ENCODE measurements at regions not wholly inside any gene's neighbourhood (a gene's known extent, or its start where the extent isn't known, plus 50 kb on each side); places are given as distances from the start of the nearest gene placed in this dataset.
"Not testable (repeated sequence)": the region's sequence is repeated elsewhere in the genome, so short reads cannot be mapped to it uniquely, and the experiment has no call there.

DNA sequence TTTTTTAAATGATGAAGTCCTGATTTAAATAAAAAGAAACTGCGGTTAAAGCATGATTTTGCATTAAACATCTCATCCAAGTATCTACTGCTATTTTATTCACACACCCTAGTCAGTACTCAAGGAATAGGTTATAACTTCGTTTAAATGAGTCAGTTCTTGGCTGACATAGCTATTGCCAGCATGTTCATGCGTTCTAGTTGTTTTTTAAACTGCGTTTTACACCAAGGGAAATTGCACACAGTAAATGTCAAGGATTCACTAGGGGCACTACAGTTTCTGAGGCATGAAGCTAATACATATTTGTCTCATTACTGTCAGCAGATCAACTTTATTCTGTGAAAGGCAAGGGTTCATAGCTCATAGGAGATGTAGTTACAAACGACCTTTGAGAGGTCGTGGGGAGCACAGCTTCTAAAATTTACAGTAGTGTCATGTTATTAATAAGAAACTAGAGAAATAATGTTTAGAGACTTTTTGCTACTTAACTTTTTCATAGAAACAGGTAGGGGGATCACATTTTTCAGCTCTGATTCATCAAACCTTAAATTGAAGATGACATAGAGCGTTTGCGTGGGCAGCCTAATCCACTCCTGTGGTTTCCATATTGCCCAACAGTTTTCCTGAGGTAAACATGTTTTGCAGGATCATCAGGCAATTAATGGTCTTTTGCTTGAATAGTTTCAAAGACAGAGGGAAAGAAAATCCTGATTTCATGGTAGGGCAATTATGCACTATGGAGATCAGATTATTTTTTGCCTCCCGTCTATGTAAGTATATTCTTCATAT is 2222.7 kb upstream of the WWC1 start:
- no peak overlapping the region for H3K27ac ChIP-seq
- DNase-seq (ENCODE audit: low read depth, low spot score): no peak

DNA sequence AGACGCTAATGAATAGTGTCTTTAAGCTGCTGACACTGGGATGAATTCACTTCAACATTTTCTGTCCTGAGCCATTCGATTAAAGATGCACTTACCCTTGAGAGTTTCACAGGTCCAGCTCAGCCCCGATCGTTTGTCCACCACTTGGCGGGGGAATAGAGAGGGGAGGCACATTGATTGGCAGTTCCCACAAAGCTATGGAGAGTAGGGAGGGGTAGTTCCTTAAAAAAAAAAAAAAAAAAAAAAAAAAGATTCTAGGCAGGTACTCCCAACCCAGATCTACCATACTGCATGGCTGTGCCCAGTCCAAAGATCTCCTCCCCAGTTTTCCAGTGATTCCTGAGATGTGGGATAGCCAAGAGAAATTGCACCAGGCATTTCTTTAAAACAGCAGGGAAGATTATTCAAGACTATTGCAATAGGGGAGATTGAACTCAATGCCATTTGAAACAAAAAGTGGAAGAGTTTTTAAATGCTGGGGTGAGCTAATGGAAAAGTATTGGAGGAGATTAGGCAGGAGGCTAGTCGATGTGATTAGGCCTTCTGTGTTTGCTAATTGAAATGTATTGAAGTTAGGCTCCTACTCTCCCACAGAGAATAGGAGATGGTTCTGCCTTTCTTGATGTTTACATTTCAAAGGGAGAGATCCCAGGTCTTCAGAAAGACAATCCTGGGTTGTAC is 2217.4 kb upstream of the WWC1 start:
- no peak overlapping the region for H3K27ac ChIP-seq
- DNase-seq (ENCODE audit: low read depth, low spot score): no peak

DNA sequence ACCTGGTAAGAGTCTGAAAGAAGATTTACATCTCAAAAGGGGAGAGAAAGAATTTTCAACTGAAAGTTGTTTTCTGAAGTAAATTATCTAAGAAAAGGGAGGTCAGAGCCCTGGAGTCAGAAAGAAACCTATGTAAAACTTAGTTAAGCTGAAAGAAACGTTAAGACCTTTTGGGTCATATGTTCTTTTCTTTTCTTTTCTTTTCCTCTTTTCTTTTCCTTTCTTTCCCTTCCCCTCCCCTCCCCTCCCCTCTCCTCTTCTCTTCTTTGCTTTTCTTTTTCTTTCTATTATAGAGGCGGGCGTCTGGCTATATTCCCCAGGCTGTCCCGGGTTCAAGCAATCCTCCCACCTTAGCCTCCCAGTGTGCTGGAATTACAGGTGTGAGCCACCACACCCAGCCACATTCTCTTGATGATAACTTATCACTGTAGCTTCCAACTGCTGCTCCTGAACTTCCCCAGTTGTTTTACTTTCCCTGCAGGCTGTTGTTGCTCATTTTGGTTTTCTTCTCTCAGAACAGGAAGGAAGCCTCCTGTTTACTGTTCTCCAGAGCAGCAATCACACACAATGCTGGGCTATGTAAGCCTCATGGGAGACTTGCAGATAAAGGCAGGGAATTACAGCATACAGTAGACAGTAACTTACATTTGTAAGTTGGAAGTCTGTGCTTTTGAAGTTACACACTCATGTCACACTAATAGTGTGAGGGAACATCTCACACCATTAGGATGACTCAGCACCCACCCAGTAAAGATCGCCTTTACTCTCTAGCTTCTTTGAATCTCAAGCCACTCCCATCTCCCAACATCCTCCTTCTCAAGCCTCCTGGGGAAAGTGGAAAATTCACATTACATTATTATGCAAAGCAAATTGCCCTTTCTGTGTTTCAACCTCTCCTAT is 2216.6 kb upstream of the WWC1 start:
- no peak for DNase-seq (ENCODE audit: low read depth, low spot score)
- H3K27ac ChIP-seq: no peak overlapping the region

DNA sequence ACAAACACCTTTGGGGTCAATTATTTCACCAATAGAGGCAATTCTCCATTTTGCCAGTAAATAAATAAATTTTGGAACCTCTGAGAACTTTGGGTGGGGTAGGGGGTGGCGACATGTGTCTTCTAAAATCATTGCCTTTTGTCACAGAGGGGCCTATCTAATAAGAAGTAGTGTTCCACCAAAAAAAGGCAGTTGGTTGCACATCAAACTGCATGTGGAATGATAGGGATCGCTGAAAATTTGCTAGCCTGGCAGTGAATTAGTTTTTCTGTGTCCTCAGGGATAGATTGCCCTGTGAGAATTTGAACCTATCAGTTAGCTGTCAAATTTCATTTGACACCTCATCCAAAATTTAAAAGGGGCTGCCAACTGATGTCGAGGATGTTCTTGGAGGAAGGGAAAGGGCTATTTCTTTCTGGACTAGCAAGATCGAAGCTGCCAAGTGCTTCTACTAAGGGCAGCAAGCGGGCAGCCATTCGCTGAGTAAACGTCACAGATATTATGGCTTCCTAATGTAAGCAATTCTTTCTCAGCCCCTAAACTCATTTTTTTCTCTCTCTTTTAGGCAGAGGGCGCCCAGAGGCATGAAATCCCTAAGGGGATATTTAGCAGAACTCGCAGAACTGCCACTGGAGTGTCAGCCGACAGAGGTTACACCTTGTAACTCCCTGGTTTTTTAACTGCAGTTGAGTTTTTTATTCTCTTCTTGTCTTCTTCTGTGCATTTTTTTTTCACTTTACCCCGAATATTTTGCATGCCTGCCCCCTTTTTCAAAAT is 2208.1 kb upstream of the WWC1 start:
- no peak for DNase-seq (ENCODE audit: low read depth, low spot score)
- H3K27ac ChIP-seq: no peak overlapping the region

DNA sequence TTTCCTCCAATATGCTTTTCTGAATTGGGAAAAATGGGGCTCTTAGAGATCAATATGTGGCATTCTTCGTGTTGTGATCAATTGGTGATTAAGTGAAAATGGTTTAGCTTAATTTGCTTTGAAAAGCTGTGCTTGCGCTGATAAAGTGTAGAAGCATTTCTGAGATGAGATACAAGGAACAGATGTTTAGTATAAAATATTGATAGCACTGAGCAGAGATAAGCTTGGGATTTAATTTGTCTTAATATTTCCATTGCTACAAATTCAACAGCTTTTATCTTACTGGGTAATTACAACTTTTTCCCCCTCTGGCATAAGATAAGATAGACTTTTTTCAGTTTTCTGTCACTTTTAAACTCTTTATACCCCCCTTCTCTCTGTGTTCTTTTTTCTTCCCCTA is 2204.9 kb upstream of the WWC1 start:
- no peak for DNase-seq (ENCODE audit: low read depth, low spot score)

DNA sequence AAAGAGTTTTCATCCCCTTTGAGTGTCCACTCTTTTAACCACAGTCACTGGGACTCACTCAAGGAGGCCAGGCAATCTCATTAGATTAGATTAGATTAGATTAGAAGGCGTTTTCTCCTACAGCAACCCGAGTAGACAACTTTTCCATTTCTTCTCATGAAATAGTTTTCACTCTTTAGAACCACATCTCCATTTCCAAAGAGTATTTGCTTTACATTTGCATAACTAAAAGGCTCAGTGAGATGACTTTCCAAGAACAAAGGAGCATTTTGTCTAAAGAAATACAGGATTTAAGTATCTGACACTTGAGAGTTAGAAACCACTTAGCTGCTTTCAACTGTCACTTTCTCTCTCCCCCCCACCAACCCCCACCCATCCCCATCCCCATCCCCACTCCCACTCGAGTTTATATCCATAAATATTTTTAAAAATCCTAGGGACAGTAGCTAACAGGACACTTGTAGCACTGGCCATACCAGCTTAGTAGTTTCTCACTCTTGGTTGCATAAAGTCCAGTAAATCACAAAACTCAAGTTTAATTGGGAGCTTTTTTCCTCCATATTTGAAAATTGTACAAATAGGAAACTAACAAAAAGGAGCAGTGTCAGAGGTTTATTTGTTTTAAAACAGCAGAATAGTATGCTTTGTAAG is 2202.9 kb upstream of the WWC1 start:
- DNase-seq (ENCODE audit: low read depth, low spot score): no peak
- no peak overlapping the region for H3K27ac ChIP-seq

More for the DNA sequence above, 2204.9 kb upstream of the WWC1 start:
- no peak overlapping the region for H3K27ac ChIP-seq

DNA sequence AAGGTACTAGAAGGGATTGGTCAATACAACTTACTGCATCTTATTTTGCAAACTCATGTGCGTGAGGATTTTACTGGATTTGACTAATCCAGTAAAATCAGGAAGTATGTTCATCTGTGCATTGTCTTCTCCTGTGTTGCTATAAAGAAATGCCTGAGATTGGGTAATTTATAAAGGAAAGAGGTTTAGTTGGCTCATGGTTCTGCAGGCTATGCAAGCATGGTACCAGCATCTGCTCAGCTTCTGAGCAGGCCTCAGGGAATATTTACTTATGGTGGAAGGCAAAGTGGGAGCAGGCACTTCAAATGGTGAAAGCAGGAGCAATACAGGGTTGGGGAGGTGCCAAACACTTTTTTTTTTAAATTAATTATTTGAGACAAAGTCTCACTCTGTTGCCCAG is 2199.5 kb upstream of the WWC1 start:
- no peak overlapping the region for H3K27ac ChIP-seq
- no peak for DNase-seq (ENCODE audit: low read depth, low spot score)

DNA sequence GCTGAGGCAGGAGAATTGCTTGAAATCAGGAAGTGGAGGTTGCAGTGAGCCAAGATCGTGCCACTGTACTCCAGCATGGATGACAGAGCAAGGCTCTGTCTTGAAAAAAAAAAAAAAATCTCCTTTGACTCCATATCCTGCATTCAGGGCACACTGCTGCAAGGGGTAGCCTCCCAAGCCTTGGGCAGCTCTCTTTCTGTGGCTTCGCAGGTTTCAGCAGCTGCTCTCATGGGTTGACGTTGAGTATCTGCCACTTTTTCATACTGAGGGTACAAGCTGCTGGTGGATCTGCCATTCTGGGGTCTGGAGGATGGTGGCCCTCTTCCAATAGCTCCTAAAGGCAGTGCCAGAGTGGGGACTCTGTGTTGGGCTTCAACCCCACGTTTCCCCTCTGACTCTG is 2198.1 kb upstream of the WWC1 start:
- no peak for DNase-seq (ENCODE audit: low read depth, low spot score)
- no peak overlapping the region for H3K27ac ChIP-seq

DNA sequence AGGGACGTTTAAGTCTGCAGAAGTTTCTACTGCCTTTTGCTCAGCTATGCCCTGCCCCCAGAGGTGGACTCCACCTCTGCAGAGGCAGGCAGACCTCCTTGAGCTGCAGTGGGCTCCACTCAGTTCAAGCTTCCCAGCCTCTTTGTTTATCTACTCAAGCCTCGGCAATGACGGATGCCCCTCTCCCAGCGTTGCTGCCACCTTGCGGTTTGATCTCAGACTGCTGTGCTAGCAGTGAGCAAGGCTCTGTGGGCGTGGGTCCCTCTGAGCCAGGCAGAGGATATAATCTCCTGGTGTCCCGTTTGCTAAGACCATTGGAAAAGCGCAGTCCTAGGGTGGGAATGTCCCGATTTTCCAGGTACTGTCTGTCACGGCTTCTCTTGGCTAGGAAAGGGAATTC is 2188.5 kb upstream of the WWC1 start:
- no peak overlapping the region for H3K27ac ChIP-seq
- DNase-seq (ENCODE audit: low read depth, low spot score): no peak

DNA sequence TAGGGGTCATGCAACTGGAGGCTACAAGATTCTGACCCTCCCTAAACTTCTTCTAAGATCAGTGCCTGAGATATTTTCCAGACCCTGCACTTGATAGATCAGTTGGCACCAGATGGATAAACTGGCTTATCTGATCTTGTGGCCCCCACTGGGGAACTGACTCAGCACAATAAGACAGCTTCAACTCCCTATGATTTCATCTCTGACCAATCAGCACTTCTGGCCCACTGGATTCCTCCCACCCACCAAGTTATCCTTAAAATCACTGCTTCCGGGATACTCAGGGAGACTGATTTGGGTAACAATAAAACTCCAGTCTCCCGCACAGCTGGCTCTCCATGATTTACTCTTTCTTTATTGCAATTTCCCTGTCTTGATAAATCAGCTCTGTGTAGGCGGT is 2180.4 kb upstream of the WWC1 start:
- no peak for DNase-seq (ENCODE audit: low read depth, low spot score)
- H3K27ac ChIP-seq: no peak overlapping the region

DNA sequence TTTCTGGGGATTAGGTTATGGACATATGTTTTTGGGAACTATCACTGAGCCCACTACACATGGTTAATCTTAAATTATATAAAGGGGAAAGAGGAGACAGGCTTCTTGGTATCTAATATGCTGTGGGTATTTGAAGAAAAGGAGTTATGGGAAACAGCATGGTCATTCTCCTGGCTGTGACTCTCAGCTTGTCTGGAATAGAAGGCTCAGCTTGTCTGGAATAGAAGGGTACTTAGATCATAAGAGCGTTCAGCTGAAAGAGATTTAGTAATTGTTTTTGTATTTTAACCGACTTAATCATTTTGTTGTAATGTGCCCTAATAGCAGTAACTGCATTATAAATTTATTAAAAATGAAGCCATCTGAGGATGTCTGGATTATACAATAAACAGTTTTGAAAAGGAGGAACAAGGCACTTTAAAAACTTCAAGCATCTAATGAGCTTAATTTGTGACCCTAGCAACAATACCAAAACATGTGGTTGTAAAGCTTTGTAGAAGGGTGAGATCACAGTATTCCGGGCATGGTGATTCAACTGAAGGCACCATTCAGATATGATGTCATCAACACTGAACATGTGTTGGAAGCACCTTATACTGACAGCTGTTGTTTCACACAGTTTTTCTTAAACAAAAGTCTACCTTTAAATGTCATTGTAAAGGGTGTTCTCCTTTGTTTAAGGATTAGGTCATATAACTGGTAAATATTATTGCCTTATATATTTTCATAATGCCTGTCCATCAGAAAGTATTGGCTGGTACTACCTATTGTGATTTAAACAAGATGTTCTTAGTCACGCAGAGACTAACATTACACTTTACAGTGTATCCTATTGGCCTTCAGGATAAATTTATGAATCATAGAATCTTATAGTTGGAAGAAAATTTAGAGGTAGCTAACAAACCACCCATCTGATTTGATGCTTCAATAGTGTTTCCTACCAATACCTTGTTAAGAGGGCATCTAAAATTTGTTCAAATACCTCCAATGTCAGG is 2174.1 kb upstream of the WWC1 start:
- H3K27ac ChIP-seq: no peak overlapping the region
- DNase-seq (ENCODE audit: low read depth, low spot score): no peak

DNA sequence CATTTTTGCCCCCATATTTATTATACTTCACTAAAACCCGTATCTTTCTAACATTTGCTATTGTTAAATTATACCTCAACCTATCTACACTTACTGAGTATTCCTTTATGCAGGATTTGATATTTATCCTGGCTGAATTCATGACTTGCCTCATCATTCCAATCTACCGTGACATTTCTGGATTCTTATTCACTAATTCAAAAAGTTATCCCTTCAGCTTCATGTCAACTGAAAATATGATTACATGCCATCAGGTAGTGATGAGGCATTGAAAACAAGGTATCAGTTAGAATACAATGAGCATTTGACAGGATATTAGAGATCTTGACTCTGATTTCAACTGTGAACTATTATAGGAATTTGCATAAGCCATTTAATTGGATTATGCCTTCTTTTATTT is 2171.9 kb upstream of the WWC1 start:
- no peak overlapping the region for H3K27ac ChIP-seq
- no peak for DNase-seq (ENCODE audit: low read depth, low spot score)

DNA sequence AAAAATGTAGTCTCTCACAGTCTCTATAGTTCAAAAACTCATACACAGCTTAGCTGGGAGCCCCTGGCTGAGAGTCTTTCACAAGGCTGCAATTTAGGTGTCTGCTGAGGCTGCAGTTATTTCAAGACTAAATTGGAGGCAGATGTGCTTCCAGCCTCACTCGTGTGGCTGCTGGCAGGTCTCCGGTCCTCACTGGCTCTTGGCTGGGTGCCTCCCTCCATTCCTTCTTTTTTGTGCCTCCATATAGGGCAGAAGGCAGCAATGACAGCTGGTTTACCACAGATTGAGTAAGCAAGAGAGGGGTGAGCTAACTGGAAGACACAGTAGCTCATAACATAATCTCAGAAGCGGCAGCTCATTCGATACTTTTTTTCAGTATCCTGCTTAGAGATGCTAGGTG is 2167.7 kb upstream of the WWC1 start:
- DNase-seq (ENCODE audit: low read depth, low spot score): no peak
- H3K27ac ChIP-seq: no peak overlapping the region

DNA sequence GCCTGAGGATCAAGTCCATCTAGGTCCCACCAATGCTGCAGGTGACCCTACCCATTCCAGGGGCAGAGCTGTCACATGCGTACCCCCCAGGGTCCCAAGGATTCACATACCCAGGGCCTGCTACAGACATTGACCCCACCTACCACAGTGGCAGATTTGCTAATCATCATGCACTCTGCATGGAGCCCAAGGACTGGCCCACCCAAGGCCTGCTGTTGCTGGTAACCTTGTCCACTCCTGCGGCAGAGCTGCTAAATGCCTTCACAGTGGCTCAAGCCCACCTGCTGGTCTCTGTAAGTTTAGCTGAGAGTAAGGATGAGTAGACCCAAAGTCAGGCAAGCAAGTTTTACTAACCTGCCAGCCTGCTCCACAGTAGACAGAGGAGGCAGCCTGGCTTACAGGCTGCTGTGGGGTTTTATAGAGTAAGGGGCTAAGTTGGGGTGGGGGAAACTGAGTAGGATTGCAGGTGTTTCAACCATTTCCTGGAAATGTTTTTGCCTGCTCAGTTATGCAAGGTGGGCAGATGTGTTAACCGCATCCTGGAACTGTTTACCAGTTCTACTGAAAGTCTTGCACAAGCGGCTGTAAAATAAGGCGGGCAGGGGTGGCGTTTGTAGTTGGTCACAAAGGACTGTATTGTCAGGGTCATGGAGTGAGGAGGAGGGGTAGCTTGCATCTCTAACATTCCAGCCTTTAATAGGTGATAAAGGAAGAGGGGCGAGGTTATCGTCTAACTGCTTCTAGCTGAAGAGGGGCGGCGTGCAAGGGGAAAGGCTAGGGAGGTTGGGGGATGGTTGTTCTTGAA is 2163.5 kb upstream of the WWC1 start:
- DNase-seq (ENCODE audit: low read depth, low spot score): no peak
- H3K27ac ChIP-seq: no peak overlapping the region

DNA sequence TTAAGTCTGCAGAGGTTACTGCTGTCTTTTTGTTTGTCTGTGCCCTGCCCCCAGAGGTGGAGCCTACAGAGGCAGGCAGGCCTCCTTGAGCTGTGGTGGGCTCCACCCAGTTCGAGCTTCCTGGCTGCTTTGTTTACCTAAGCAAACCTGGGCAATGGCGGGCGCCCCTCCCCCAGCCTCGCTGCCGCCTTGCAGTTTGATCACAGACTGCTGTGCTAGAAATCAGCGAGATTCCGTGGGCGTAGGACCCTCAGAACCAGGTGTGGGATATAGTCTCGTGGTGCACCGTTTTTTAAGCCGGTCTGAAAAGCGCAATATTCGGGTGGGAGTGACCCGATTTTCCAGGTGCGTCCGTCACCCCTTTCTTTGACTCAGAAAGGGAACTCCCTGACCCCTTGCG is 2146.3 kb upstream of the WWC1 start:
- not testable (repeated sequence) for H3K27ac ChIP-seq; DNase-seq (ENCODE audit: low read depth, low spot score)

DNA sequence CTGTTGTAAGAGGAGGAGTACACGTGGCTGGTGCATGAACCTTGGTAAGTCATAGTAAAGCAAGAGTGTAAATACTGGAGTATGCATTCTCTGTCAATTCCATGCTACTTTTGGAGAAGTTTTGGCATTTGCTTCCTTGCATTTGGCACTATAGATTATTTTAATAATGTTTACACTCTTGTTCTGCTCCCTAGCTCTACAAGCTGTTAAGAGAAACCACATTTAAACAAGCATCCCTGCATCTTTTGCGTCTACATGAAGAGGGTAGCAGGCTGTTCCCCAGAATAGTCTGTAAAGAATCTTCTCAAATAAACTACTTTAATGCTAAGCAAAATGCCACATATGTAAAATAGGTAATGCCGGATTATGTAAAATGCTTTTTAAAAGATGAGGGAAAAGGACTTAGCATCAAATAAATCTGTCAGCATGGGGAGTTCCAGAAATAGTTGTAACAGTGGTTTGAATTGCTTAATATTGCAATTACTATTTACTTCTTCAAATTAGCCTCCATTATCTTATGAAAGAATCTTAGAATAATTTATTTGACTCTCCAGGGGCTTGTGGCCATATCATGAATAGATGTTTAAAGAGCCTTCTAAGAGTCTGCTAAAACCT is 2127.3 kb upstream of the WWC1 start:
- no peak for DNase-seq (ENCODE audit: low read depth, low spot score)
- no peak overlapping the region for H3K27ac ChIP-seq

DNA sequence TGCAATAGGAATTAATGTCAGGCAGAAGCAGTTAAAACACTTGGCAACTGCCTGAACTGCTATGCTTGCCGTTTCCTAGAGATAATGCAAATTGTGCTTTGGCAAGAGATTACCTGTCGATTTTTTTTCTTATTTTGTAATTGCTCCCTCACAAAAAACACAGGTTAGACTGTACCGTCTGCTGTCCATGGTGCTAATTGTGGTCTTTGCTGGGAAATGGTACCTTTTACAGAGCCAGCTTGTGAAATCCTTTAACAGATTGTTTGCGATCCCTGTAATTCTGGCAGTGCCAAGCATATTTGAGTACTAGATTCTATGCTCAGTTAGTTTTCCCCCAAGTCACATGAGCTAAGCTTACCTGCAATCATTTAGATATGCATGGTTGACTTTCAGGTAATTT is 2125.8 kb upstream of the WWC1 start:
- no peak overlapping the region for H3K27ac ChIP-seq
- no peak for DNase-seq (ENCODE audit: low read depth, low spot score)
